NCI-H345 treated with DMSO at 0.1 percent for 48 hours (cell line): ENCODE measurements at regions not wholly inside any gene's neighbourhood (a gene's known extent, or its start where the extent isn't known, plus 50 kb on each side); places are given as distances from the start of the nearest gene placed in this dataset.
"Not testable (repeated sequence)": the region's sequence is repeated elsewhere in the genome, so short reads cannot be mapped to it uniquely, and the experiment has no call there.

Source experiments
- DNase-seq: peaks from one replicate; lab custom pipeline; 2025; ENCODE audit not compliant: unreplicated experiment; lab: John Stamatoyannopoulos, UW

DNA sequence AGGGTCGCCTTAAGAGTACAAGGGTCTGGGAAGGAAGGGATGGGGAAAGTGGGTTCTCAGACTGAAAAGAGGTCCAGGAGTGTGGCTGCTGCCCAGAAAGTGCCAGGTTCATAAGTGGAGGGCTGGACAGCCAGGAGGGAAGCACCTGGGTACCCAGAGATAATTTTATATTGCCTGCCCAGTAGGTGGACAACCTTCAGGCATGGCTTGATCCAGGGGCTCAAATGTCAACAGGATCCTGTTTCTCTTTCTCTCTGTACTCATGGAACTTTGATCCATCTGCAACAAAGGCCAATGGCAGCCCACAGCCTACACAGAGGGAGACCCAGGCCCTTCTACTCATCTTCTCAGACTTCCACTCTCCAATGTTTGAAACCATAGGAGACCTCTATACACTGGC is 80.5 kb upstream of the GRK3 start:
- no peak for DNase-seq

GRCh38 chr22:25484521-25485315 is 79.8 kb upstream of the GRK3 start:
- DNase-seq = no peak

- DNase-seq = no peak
Measured at GRCh38 chr22:25485626-25486545, 78.6 kb upstream of the GRK3 start.

GRCh38 chr22:25487508-25487907 is 77.0 kb upstream of the GRK3 start:
- DNase-seq = no peak

GRCh38 chr22:25488244-25489020 is 76.0 kb upstream of the GRK3 start:
- DNase-seq = peak; percentile 46

- no peak for DNase-seq
Measured at GRCh38 chr22:25489947-25490346, 74.5 kb upstream of the GRK3 start.

GRCh38 chr22:25490896-25491295 is 73.6 kb upstream of the GRK3 start:
- no peak for DNase-seq

DNA sequence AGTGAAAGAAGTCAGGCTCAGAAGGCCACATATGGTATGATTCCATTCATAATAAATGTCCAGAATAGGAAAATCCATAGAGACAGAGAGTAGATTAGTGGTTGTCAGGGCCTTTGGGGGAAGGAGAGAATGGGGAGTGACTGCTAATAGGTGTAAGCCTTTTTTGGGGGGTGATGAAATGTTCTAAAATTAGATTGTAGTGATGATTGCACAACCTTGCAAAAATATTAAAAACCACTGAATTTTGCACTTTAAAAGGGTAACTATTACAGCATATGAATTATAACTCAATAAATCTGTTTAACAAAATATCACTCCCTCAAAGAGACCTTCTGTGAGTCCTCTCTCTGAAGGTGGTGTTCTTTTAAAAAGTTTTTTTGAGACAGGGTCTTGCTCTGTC is 72.3 kb upstream of the GRK3 start:
- no peak for DNase-seq

- no peak for DNase-seq
Measured at GRCh38 chr22:25492841-25493734, 71.4 kb upstream of the GRK3 start.

GRCh38 chr22:25493794-25494193 is 70.7 kb upstream of the GRK3 start:
- no peak for DNase-seq

GRCh38 chr22:25494774-25495173 is 69.7 kb upstream of the GRK3 start:
- no peak for DNase-seq

- no peak for DNase-seq
Measured at GRCh38 chr22:25495285-25495684, 69.2 kb upstream of the GRK3 start.

DNA sequence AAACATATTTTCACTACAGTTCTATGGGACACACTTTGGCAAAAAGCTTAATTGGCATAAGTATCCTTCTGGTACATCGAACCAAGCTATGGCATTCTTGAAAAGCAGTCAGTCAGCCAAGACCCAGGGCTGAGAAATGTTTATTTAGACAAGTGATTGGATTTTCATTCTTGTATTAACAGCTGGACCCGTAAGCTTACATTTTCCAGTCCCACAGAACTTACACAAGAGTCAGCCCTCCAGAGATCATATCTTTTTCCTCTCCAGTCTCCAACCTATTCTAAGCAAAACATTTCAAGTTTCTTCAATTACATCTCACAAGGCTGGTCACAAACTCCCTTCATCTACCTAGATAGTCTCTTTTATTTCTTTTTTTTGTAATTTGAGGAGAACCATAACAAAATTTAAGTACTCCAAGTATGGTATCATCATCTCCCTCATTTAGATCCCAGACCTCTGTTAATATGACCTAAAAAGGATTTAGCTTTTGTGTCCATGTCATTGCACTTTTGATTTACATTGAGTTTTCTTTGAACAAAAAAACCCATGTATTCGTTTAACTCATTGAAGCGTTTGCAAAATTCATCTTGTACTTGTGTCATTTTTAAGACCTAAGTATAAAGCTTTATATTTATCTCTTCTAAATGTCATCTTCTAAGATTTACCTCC is 67.9 kb upstream of the GRK3 start:
- DNase-seq = no peak

GRCh38 chr22:25497181-25497641 is 67.3 kb upstream of the GRK3 start:
- DNase-seq = no peak

DNA sequence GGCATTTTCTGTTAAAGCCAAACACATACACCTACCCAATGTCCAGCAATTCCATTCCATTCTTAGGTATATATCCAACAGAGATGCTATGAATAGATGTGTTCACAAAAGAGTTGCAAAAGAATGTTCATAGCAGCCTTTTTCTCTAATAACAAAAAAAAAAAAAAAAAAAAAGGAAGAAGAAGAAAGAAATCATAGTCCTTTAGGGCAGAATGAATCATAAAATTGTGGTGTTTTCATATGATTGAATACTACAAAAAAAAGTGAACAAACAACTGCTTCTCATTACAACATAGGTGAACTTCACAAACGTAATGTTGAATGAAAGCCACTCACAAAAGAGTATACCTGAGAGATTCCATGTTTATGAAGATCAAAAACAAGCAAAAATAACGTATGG is 66.8 kb upstream of the GRK3 start:
- DNase-seq = no peak

DNA sequence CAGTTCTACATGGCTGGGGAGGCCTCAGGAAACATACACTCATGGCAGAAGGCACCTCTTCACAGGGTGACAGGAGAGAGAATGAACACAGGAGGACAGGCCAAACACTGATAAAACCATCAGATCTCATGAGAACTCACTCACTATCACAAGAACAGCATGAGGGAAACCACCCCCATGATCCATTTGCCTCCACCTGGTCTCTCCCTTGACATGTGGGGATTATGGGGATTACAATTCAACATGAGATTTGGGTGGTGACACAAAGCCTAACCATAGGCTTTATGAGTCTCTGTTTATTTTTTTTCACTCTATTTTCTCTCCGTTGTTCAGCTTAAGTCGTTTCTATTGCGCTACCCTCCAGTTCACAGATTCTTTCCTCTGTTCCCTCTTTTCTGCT is 63.8 kb upstream of the GRK3 start:
- DNase-seq = not testable (repeated sequence)

- not testable (repeated sequence) for DNase-seq
Measured at GRCh38 chr22:25504017-25504416, 60.5 kb upstream of the GRK3 start.

DNA sequence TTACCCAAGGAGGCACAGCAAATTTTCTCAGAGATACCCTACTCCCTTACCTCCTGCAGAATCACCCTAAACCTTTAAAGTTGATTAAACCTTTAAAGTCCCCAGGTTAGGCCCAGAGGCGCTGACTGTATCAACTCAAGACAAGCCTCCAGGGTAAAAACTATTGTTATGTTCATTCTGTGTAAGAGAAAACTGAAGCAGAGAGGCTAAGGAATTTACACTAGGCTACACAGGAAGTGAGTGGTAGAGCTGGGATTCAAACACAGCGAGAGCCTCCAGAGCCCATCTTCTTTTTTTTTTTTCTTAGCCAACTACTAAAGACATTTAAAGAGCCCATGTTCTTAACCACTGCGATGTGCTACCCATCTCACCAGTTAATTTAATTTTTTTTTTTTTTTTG is 56.3 kb upstream of the GRK3 start:
- no peak for DNase-seq

GRCh38 chr22:25508761-25509321 is 55.6 kb upstream of the GRK3 start:
- no peak for DNase-seq
